ENCODE measurements at regions not wholly inside any gene's neighbourhood (a gene's known extent, or its start where the extent isn't known, plus 50 kb on each side); places are given as distances from the start of the nearest gene placed in this dataset.

GRCh38 chr2:39516347-39517101, 79.4 kb upstream of the MAP4K3 start (continued):
- TF ChIP-seq ZNF512B (CRISPR knock-in tag; IDR thresholded peaks at IDR 0.05; ENCODE audit: borderline replicate concordance) (peak; percentile 41; the same call in 1 of the 2 replicates), SSRP1 (CRISPR knock-in tag; IDR thresholded peaks at IDR 0.05) (no peak), ZNF235 (CRISPR knock-in tag; IDR thresholded peaks at IDR 0.05; ENCODE audit: borderline replicate concordance) (no peak), HNF1B (CRISPR knock-in tag; IDR thresholded peaks at IDR 0.05) (peak; percentile 62; the same call in 1 of the 2 replicates), ZFP91 (CRISPR knock-in tag; IDR thresholded peaks at IDR 0.05; ENCODE audit: borderline replicate concordance) (no peak; the same call in 1 of the 2 replicates), NCOA1 (CRISPR knock-in tag; IDR thresholded peaks at IDR 0.05) (no peak), NR2F2 (IDR thresholded peaks at IDR 0.05; ENCODE audit: borderline replicate concordance, low read depth) (no peak), NFKB2 (CRISPR knock-in tag; IDR thresholded peaks at IDR 0.05; ENCODE audit: borderline replicate concordance) (no peak), NKX3-1 (CRISPR knock-in tag; IDR thresholded peaks at IDR 0.05) (peak; percentile 76; the same call in 1 of the 2 replicates), ZNF619 (CRISPR knock-in tag; IDR thresholded peaks at IDR 0.05) (0 out of 2 replicates have a peak, but pooled peaks have one; percentile 40), ZNF292 (CRISPR knock-in tag; IDR thresholded peaks at IDR 0.05; ENCODE audit: borderline replicate concordance, low read depth) (peak; percentile 71), SIN3B (IDR thresholded peaks at IDR 0.05; ENCODE audit: low read length) (peak; percentile 11; the same call in 1 of the 2 replicates), ZMYM4 (CRISPR knock-in tag; IDR thresholded peaks at IDR 0.05) (no peak), HMGXB4 (CRISPR knock-in tag; IDR thresholded peaks at IDR 0.05; ENCODE audit: borderline replicate concordance in 1 of 2, low read depth in 1 of 2) (peak in 1 of 2 experiments; percentile 65; a peak in 2 of 4 replicates), HDAC1 (CRISPR knock-in tag; IDR thresholded peaks at IDR 0.05) (no peak), SMAD3 (CRISPR knock-in tag; IDR thresholded peaks at IDR 0.05) (0 out of 2 replicates have a peak, but pooled peaks have one; percentile 43), ZNF878 (CRISPR knock-in tag; IDR thresholded peaks at IDR 0.05) (no peak; the same call in 1 of the 2 replicates), ZNF776 (CRISPR knock-in tag; IDR thresholded peaks at IDR 0.05) (no peak), NFIC (IDR thresholded peaks at IDR 0.05; ENCODE audit: low read length) (no peak; the same call in 1 of the 2 replicates)
